ENCODE measurements at regions not wholly inside any gene's neighbourhood (a gene's known extent, or its start where the extent isn't known, plus 50 kb on each side); places are given as distances from the start of the nearest gene placed in this dataset.

- no peaks in the 10 kb centered on the region for H3K36me3 ChIP-seq
- intact Hi-C loops (cut with DNase I): no loop called here
- H3K4me3 ChIP-seq: no peak overlapping the region
- WGBS, 2 donors: 74 to 75% methylated on average over 4 of the region's 4 CpGs
- no peak overlapping the region for H3K27ac ChIP-seq
- no peak for TF ChIP-seq POLR2A (IDR thresholded peaks at IDR 0.05)
- TF ChIP-seq CTCF (IDR thresholded peaks at IDR 0.05): no peak
- DNase-seq: no peak
- H3K4me1 ChIP-seq: no peaks in the 10 kb centered on the region
- H3K27me3 ChIP-seq: no peaks in the 10 kb centered on the region
- no peaks in the 10 kb centered on the region for H3K9me3 ChIP-seq
Observed at GRCh38 chr5:175082866-175083590, 358.6 kb downstream of the MSX2 start.

- no peak overlapping the region for H3K4me3 ChIP-seq
- DNase-seq: no peak
- H3K9me3 ChIP-seq: no peaks in the 10 kb centered on the region
- intact Hi-C loops (cut with DNase I): no loop called here
- H3K4me1 ChIP-seq: no peaks in the 10 kb centered on the region
- no peaks in the 10 kb centered on the region for H3K27me3 ChIP-seq
- no peaks in the 10 kb centered on the region for H3K36me3 ChIP-seq
- 62 to 76% methylated on average over 1 of the region's 1 CpG for WGBS, 2 donors
- TF ChIP-seq CTCF (IDR thresholded peaks at IDR 0.05): no peak
- no peak for TF ChIP-seq POLR2A (IDR thresholded peaks at IDR 0.05)
- H3K27ac ChIP-seq: no peak overlapping the region
Observed at GRCh38 chr5:175082346-175082745, 358.0 kb downstream of the MSX2 start.

GRCh38 chr5:175079707-175080106, 355.3 kb downstream of the MSX2 start:
- WGBS, 2 donors: 57 to 68% methylated on average over 2 of the region's 2 CpGs
- H3K4me3 ChIP-seq: no peak overlapping the region
- H3K27me3 ChIP-seq: no peaks in the 10 kb centered on the region
- no peak for TF ChIP-seq CTCF (IDR thresholded peaks at IDR 0.05)
- no peaks in the 10 kb centered on the region for H3K36me3 ChIP-seq
- H3K4me1 ChIP-seq: no peaks in the 10 kb centered on the region
- no peaks in the 10 kb centered on the region for H3K9me3 ChIP-seq
- intact Hi-C loops (cut with DNase I): no loop called here
- DNase-seq: no peak
- no peak overlapping the region for H3K27ac ChIP-seq

GRCh38 chr5:175070283-175070682, 345.9 kb downstream of the MSX2 start:
- H3K4me3 ChIP-seq: no peak overlapping the region
- no peak overlapping the region for H3K27ac ChIP-seq
- H3K36me3 ChIP-seq: no peaks in the 10 kb centered on the region
- intact Hi-C loops (cut with DNase I): no loop called here
- no peaks in the 10 kb centered on the region for H3K27me3 ChIP-seq
- no peak for DNase-seq
- no peaks in the 10 kb centered on the region for H3K9me3 ChIP-seq
- no peak for TF ChIP-seq POLR2A (IDR thresholded peaks at IDR 0.05)
- no peak for TF ChIP-seq CTCF (IDR thresholded peaks at IDR 0.05)
- no peaks in the 10 kb centered on the region for H3K4me1 ChIP-seq

- Histone ChIP-seq H3K36me3 (no peaks in the 10 kb centered on the region), H3K9me3 (no peaks in the 10 kb centered on the region), H3K4me1 (peaks cover 0 to 12% (median 0%) of the 10 kb centered on the region in 3 donors), H3K27ac (peak overlapping the region in 2 of 4 donors; percentile 10 to 59), H3K27me3 (no peaks in the 10 kb centered on the region), H3K4me3 (peak overlapping the region in 2 of 4 donors; percentile 25 to 50)
- intact Hi-C loops (cut with DNase I): no loop called here
- no peak for DNase-seq
- TF ChIP-seq CTCF (IDR thresholded peaks at IDR 0.05) (no peak), POLR2A (IDR thresholded peaks at IDR 0.05) (no peak)
- 42 to 44% methylated on average over 2 of the region's 2 CpGs for WGBS, 2 donors
Observed at GRCh38 chr5:175060257-175060656, 335.9 kb downstream of the MSX2 start.

All from esophagus squamous epithelium (tissue), 5 donors.